ENCODE measurements at regions not wholly inside any gene's neighbourhood (a gene's known extent, or its start where the extent isn't known, plus 50 kb on each side); places are given as distances from the start of the nearest gene placed in this dataset.

DNA sequence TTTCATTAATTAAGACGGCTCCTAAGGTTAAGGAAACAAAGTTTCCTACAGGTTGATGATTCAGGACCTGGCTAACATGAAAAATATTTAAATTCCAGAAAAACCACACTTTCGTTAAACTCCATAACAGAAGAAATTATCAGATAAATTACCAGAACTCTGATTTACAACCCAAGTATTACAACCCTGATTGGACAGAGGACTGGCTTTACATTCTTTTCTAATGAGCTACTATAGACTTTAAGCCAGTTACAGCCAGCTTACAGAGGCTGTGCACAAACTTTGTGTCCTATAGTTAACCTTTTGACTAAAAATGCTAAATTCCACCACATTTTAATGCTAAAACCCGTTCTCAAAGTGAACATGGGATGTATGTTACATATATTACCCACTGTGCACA, 458.6 kb downstream of the KCNJ3 start:
- DNase-seq (ENCODE audit: low spot score): no peak

DNA sequence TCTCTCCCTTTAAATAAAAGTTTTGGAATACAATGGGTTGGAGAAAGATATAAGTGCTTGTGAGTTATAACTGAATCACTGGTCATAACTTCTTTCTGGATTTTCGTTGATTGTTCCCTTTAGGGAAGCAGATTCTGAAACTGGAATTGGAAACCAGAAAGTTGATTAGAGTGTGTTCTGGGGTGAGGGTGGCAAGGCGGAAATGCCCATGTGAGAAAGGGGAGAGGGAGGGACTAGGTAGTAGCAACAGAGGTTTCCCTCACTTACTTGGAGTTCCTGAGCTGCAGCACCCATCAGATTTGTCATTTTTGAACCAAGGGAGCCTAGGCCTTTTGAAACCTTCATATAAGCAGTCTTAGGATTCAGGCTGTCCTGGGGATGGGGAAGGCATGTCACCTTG, 453.4 kb downstream of the KCNJ3 start:
- no peak for DNase-seq (ENCODE audit: low spot score)

DNA sequence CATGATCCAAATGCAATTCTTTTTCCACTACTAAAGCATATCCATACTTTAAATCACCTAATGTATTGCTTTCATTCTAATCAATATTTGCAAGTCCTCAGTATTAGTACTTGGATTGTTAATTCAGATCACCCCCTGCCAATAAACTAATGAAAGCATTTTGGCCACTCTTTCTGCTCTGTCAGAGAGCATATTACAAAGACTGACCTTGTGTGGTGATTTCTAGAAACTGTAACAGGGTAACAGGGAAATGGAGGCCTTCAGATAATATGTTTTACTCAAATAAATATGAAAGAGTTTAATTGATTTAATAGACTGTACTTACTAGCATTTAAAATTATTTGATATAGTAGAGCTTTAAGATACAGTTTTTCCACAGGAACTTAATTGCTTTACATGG, 453.0 kb downstream of the KCNJ3 start:
- no peak for DNase-seq (ENCODE audit: low spot score)

DNA sequence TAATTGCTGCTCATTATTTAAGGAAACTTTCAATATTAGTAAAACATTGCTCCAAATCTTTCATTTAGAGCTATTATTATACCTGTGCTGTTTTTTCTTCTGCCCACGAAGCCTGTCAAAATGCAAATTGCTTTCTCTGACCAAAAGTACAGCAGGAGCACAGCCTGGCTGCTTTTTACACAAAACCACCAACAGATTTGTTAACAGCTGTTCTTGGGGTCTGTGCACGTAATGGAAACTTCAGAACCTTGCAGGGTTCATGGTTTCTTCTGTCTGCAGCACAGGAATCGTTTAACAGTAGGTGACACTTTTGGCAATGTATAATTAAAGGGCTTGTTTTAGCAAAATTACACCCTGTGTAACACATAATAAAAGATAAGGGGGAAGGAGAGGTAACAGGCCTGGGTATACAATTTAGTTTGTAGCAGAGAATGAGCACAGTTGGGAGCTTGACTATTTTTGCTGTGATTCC, 447.3 kb downstream of the KCNJ3 start:
- DNase-seq (ENCODE audit: low spot score): no peak

DNA sequence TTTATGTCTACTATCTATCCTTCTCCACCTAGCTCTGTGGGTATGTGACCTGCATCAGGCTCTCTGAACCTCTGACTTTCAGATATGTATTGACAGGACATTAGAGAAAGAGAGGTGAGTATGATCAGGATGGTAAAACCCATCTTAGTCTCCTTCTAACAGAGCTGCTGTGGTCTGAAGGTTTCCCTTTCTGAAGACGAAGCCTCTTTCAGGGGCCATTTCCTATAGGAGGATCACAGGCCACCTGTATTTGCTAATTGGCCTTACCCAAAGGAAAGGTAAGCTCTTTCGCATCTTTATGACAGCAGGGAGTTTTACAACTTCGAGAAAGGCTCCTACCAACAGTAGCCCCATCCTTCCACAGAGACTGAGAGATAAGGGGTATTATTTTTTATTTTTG, 442.9 kb downstream of the KCNJ3 start:
- no peak for DNase-seq (ENCODE audit: low spot score)

DNA sequence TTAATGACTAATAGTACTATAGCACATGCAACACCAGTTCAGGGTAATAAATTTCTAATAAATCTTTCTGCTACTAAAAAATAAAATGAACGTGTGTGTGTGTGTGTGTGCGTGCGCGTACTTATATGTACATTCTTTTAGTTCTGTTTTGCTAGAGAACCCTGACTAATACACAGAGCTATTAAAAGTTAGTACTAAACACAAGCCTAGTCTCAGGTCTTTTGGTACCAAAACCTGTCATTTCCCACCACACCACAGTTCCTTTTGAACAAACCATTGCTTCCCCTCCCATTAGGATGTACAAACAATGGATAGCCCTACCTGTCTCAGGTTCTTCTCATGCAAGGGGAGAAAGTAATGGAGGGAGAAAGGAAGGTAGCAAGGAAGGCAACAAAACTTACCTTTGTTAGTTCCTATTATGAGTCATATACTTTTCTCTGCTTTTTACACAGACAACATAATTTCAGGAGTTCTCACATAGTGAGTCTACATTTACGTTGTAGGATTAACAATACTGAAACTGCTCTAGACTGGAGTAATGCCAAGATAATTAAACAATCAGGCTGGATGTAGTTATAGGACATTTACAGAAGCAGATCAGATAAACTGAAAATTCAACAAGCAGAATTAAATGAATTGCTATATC, 427.2 kb downstream of the KCNJ3 start:
- no peak for DNase-seq (ENCODE audit: low spot score)

DNA sequence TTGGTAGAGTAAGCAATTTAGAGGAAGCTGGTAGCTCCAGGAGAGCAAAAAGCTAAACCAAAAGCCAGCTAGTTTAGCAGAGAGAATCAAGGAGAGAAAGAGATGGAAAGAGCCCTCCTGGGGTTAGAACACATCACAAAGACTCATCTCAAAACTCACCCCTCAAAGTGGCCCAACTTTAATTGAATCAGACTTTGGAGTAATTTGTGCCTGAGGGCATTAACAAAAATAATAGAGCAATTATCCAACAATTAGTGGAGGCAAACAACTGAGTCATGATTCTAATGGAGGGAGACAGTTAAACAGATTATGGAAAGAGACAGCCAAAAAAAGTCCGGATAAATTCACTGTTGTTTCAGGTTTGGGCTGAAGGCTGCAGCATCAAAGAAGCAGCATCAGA, 417.4 kb downstream of the KCNJ3 start:
- DNase-seq (ENCODE audit: low spot score): no peak

DNA sequence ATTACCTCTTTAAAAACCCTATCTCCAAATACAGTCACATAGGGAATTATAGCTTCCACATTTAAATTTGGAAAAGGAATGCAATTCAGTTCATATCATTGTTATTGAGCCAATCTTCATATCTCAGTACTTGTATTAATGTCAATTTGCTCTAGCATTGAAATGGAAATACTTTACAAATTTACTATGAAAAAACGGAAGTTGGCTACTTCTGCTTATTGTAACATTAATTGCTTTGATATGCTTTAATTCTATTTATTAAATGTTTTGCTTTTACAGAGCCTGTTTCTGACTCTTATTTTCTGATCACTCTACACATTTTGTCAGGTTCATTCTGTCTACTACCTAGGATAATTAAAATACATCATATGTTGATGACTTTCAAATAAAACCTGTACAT, 412.6 kb downstream of the KCNJ3 start:
- DNase-seq (ENCODE audit: low spot score): no peak

DNA sequence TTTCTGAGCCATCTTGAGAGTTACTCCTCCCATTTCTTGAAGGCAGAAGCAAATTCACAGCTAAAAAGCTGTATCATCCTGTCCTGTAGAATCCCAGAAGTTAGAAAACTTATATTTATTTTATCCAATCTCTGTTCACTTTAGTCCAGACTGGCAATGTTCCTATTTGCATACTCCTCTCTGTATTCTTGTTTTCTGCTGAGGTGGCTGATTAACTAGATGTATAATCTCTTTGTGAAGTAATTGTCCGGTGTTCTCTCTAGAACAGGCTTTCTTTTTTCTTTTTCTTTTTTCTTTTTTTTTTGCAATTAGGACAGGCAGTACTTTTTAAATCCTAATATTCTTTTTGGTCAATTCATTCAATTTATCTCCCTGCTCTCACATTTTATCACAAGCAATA, 411.0 kb downstream of the KCNJ3 start:
- no peak for DNase-seq (ENCODE audit: low spot score)

DNA sequence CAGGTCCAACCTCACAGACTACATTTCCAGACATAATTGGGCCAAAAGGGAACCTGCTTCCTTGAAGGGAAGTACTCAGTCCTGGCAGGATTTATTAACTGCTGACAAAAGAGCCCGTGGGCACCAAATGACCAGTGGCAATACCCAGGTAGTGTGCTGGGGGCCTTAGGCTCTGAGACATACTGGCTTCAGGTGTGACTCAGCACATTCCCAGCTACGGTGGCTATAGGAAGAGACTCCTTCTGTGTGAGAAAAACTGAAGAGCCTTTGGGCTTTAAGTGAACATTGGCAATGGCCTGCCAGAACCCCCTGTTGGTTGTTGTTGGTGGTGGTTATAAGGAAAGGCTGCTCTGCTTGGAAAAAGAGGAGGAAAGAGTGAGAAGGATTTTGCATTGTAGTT, 401.8 kb downstream of the KCNJ3 start:
- DNase-seq (ENCODE audit: low spot score): no peak

DNA sequence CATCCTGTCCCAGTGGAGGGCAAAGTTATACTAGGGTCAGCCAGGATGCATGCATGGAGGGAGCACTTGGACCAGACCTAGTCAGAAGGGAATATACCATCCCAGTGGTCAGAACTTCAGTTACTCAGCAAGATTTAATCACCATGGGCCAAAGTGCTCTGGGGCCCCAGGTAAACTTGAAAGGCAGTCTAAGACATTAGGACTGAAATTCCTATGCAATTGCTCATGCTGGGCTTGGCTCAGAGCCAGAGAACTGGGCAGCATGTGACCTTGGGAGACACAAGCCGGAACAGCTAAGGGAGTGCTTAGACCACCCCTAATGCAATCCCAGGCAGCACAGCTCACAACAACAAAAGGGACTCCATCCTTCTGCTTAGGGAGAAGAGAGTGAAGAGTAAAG, 401.3 kb downstream of the KCNJ3 start:
- DNase-seq (ENCODE audit: low spot score): no peak

DNA sequence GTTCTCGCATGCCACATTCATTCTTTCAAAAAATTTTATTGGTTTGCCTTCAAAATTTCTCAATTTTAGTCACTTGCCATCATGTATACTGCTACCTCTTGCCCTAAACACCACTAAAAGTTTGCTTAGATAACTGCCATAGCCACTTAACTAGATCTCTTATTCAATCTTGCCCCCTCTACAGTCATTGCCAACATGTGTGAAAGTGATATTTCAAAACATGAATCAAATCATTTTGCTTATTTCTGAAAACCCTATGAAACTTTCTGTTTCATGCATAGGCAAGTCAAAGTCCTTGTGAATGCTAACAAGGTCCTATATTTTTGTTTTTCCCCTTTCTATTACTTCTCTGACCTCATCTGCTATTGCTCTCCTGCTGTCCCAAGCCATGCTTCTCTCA, 397.1 kb downstream of the KCNJ3 start:
- DNase-seq (ENCODE audit: low spot score): no peak

DNA sequence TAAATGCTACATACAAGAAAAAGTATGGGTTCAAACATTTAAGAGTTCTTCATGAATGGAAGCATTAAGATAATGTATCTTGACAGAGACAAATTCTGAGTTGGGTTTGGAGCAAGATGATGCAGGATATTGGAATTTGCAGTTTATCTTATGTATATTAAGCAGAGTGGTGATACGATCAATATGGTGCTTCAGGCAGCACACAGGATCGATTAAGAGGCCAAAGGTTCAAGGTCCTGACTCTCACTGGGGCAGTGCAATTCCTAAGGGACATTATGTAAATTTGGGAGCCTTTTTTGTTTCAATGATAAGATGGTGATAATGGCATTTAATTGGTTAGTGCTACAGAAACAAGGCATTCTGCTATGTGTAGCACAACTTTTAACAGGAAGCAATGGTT, 381.9 kb downstream of the KCNJ3 start:
- no peak for DNase-seq (ENCODE audit: low spot score)

DNA sequence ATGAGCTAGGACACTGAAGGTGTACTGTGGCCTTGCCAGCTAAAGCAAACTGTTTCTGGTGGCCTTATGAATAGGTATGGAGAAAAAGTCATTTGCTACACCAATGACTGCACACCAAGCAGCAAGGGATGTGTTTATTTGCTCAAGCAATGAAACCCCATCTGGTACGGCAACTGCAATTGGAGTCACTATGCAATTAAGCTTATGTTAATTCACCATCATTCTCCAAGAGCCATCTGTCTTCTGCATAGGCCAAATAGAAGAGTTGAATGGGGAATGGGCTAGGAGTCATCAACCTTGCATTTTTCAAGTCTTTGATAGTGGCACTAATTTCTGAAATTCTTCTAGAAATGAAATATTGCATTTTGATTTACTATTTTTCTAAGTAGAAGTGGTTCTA, 372.0 kb downstream of the KCNJ3 start:
- no peak for DNase-seq (ENCODE audit: low spot score)

DNA sequence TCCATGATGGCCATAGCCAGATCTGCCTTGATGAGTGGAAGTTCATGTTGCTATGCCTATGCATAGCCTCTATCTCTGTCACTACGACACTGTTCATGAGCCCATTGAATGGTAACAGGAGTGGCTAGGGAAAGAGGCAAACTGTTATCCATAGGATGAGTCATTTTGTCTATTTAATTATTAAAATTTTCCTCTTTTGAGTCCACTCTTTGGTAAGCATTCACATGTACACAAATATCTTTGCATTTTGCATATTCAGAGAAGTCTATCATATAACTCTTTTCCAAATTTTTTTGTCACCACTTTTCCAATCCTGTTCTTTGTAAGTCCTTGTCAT, 364.4 kb downstream of the KCNJ3 start:
- no peak for DNase-seq (ENCODE audit: low spot score)

DNA sequence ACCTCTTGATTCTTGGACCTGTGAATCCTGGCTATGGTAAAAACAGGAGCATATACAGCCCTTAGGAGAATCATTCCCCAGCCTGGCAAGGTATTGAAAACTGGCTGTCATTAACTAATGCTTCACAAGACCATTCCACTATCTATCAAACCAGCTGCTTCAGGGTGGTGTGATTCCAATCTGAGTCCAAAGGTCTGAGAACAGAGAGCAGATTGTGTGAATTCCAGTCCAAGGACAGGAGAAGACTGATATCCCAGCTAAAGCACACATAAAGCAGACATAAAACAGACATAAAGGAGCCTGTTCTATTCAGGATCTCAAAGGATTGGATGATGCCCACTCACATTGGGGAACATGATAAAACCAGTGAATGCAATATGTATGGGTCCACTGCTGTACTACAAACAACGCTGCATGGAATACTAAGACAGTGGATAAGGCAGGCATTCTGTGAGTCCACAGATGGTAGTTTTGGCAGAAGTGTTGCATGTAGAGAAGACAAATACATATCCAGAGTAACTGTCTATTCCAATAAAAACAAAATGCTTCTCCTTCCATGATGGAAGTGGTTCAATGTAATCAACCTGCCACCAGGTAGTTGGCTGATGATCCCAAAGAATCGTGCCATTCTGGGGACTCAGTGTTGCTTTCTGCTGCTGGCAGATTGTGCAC, 363.9 kb downstream of the KCNJ3 start:
- DNase-seq (ENCODE audit: low spot score): no peak

DNA sequence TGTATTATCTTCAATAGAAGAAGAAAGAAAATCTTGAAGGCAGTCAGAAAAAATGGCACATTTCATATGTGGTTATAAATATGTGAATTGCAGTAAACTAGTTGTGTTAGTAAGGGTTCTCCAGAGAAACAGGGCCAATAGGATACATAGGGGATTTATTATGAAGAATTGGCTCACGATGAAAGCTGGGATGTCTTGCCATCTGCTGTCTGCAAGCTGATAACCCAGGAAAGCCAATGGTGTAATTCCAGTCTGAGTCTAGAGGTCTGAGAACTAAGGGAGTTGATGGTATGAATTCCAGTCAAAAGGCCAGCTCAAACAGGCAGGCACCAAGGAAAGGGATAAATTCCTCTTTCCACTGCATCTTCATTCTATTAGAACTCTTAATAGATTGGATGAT, 362.4 kb downstream of the KCNJ3 start:
- no peak for DNase-seq (ENCODE audit: low spot score)

DNA sequence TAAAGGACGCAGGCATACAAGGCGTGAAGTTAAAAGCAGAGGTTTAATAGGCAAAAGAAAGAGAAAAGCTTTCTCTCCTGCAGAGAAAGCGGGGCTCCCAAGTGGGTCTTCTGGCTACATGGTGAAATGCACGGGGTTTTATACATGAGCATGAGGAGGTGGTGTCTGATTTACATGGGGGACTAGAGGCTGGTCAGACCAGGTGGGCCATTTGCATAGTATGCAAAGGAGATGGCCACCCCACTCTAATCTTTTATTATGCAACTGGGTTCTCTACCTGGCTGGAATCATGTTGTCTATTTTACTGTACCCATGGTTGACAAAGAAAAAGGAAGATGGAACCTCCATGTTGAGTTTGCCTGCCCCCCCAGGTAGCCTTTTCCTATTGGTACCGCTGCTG, 356.2 kb downstream of the KCNJ3 start:
- DNase-seq (ENCODE audit: low spot score): no peak

DNA sequence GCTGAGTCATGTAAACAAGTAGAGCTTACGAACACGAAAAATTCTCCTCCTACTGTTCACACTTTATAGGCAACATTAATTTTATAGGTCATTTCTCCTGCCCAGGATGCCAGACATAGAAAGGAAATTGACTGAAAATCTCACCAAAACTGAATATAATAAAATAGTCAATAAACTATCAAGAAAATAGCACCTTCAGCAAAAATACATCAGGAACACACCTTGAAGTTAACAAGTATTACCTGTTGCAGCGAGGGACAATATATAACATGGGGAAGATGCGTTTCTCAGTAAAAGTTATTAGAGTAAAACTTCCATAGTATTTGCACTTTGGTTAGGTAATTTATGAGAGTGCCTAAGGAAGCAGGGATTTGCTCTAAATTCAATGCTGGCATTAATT, 344.6 kb downstream of the KCNJ3 start:
- DNase-seq (ENCODE audit: low spot score): no peak

DNA sequence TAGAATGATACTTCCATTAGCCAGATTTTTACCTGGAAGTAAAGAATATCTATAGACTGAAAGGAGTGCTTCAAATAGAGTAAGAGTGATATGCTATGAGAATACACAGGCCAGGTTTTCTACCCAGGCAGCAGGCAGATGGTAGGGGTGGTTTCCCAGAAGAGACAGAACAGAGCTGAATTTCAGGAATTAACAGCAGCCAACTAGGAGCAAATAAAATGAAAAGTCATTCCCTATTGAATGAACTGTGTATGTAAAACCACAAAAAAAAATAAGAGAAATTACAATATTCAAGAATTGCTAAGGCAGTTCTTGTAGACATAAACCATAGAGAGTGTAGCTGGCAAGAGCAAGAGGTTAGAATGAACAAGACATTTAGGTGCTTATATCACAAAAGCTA, 336.8 kb downstream of the KCNJ3 start:
- no peak for DNase-seq (ENCODE audit: low spot score)

DNA sequence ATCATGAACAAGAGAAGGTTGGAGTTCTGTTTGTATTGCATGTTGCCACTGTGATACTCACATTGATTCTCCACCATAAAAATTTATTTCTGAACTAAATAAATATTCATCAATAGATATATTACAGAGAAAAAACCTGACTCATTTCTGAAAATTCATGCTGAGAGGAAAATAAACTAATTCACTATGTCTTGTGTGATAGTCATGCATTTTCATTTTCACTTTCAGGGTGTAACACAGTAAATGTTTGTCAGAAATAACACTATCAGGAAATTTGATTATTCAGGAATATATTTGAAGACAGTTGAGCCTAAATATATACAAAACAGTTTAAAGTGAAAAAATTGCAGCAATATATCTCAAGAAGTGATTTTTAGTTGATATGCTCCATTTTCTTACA, 335.2 kb downstream of the KCNJ3 start:
- DNase-seq (ENCODE audit: low spot score): no peak

DNA sequence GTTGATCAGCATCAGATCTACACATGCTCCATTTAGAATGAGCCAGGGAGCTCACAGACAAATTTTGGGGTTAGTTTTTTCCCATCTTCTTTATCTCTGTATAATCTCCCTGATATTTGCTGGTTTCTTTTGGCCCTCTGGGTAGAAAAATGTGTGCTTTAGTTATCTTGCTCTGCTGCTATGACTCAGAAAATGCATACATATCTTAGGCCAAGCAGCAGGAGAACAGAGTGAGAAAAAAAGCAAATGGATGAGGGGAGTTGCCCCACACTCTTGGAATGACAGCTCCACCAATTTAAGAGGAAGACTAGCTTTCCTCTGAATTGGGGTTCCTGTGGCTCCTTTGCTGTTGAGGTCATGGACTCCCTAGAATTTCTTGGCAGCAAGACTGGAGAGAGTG, 331.8 kb downstream of the KCNJ3 start:
- DNase-seq (ENCODE audit: low spot score): no peak

DNA sequence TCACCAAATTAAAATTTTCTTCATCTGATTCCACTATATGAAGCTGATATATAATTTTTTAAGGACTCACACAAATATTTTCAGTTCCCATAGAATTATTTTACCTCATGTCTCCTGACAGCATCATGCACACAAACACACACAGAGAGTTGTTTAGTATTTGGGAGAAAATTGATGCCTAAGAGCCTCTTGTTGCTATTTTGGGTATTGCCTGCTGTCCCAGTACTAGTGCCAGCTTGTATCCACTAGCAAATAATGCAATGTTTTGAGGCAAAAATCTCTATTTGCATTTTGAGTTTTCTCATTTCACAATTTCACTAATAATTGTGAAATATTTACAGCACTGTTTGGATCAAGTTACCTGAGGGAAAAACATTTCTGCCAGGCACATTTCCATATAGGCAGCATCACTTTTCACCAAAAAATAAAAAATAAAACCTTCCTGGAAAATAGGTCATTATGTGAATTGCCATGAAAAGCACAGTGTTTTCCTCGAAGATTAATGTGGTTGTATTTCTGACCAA, 328.2 kb downstream of the KCNJ3 start:
- no peak for DNase-seq (ENCODE audit: low spot score)

DNA sequence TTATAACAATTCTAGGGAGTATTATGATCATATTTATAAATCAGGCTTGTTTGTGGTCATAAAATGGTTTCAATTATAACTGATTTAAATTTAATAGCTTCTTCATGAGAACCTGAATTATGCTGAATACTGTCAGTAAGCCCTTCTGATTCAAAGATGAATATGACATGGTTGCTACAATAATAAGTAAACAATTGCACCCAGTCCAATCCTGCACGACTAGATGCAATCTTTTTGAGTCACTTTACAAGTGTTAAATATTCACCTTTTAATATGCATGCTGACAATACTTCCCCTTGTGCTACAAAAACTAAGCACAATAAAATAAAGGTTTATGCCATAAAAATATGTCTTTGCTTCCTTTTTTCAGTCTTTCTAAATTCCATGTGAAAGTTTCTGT, 325.2 kb downstream of the KCNJ3 start:
- DNase-seq (ENCODE audit: low spot score): no peak

All from activated CD4-positive, alpha-beta T cell treated with anti-CD3 and anti-CD28 coated beads, Interleukin-2, Interleukin-4, amounts not matched to agents 100 ng/mL and 50 ng/mL, durations not matched to agents 16 hours and 8 hours (primary cell).